Endodermal cell (in vitro differentiated cells): ENCODE measurements at regions not wholly inside any gene's neighbourhood (a gene's known extent, or its start where the extent isn't known, plus 50 kb on each side); places are given as distances from the start of the nearest gene placed in this dataset.
"Not testable (repeated sequence)": the region's sequence is repeated elsewhere in the genome, so short reads cannot be mapped to it uniquely, and the experiment has no call there.

ENCODE experiments used
- DNase-seq: peaks from one replicate; pipeline ENCODE4 v3.0.0-alpha.2; 2017
- H3K27ac ChIP-seq: 2 replicates; pipeline ENCODE4 v1.5.1; 2013; ENCODE audit warnings: mild to moderate bottlenecking, low read depth, low read length, moderate library complexity
- H3K27me3 ChIP-seq: 2 replicates; pipeline ENCODE4 v1.6.1; 2013; ENCODE audit warnings: mild to moderate bottlenecking, low read length, moderate library complexity; ENCODE audit not compliant: insufficient read depth, control insufficient read depth, poor library complexity, severe bottlenecking
- H3K36me3 ChIP-seq: 2 replicates; pipeline ENCODE4 v1.7.0; 2013; ENCODE audit warnings: mild to moderate bottlenecking, low read length, moderate library complexity; ENCODE audit not compliant: control insufficient read depth, insufficient read depth
- H3K4me1 ChIP-seq: one replicate; pipeline ENCODE4 v1.7.0; 2013; ENCODE audit warnings: low read length; ENCODE audit not compliant: control insufficient read depth, insufficient read depth
- H3K4me3 ChIP-seq: 2 replicates; pipeline ENCODE4 v1.5.1; 2013; ENCODE audit warnings: mild to moderate bottlenecking, low read length, moderate library complexity
- H3K9ac ChIP-seq: 2 replicates; pipeline ENCODE4 v1.6.1; 2013; ENCODE audit warnings: mild to moderate bottlenecking, low read length, moderate library complexity; ENCODE audit not compliant: poor library complexity, severe bottlenecking; ENCODE audit errors: extremely low read depth
- H3K9me3 ChIP-seq: 2 replicates; pipeline ENCODE4 v1.6.1; 2013; ENCODE audit warnings: mild to moderate bottlenecking, low read length, moderate library complexity; ENCODE audit not compliant: control insufficient read depth
- H3K27ac Mint-ChIP-seq: 2 replicates; pipeline ENCODE4 v1.8.0; 2020; ENCODE audit warnings: mixed read lengths
- H3K27me3 Mint-ChIP-seq: 2 replicates; pipeline ENCODE4 v1.8.0; 2021; ENCODE audit warnings: mild to moderate bottlenecking, mixed read lengths; ENCODE audit not compliant: insufficient read depth
- H3K36me3 Mint-ChIP-seq: 2 replicates; pipeline ENCODE4 v1.8.0; 2020; ENCODE audit warnings: low read depth, mixed read lengths
- H3K4me1 Mint-ChIP-seq: 2 replicates; pipeline ENCODE4 v1.8.0; 2020; ENCODE audit warnings: mixed read lengths
- H3K4me3 Mint-ChIP-seq: 2 replicates; pipeline ENCODE4 v1.8.0; 2020; ENCODE audit warnings: mild to moderate bottlenecking, moderate library complexity, mixed read lengths
- H3K9me3 Mint-ChIP-seq: 2 replicates; pipeline ENCODE4 v1.8.0; 2020; ENCODE audit warnings: mild to moderate bottlenecking, mixed read lengths
- WGBS, 2 experiments: methylation state at CpG; one replicate each; pipeline versions ENCODE4 v1.1.5 to v1.1.7; 2013; ENCODE audit warnings: missing lambda C conversion rate in 2 of 2, mixed read lengths in 1 of 2; ENCODE audit not compliant: insufficient coverage in 1 of 2, insufficient read length in 1 of 2; 5-methylcytosine and 5-hydroxymethylcytosine counted together
- TF ChIP-seq, protein P1 (sequence below): fragments of 200-600 bp; sonication (generic); conservative IDR thresholded peaks from 2 replicates; pipeline ENCODE4 v1.5.0; 2021; ENCODE audit warnings: antibody characterized with exemption, mild to moderate bottlenecking

DNA sequence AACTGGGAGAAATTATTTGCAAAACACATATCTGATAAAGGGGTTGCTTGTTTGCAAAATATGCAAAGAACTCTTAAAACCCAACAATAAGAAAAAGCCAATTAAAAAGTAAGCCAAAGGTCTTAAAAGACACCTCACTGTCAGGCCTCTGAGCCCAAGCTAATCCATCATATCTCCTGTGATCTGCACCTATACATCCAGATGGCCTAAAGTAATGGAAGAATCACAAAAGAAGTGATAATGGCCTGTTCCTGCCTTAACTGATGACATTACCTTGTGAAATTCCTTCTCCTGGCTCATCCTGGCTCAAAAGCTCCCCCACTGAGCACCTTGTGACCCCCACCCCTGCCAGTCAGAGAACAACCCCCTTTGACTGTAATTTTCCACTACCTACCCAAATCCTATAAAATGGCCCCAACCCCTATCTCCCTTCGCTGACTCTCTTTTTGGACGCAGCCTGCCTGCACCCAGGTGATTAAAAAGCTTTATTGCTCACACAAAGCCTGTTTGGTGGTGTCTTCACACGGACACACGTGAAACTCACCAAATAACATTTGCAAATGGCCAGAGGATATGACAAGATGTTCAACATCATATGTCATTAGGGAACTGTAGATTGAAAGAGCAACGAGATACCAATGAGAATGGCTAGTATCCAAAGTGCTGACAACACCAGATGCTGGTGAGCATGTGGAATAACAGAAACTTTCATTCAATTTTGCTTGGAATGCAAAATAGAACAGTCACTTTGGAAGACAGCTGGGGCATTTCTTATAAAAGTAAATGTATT, 565.0 kb upstream of the ADGRB3 start:
- no peaks in the 10 kb centered on the region for H3K36me3 ChIP-seq
- Mint-ChIP-seq H3K27me3 (no peaks in the 10 kb centered on the region), H3K27ac (peak overlapping the region; percentile 95), H3K4me1 (peaks cover 53% of the 10 kb centered on the region), H3K4me3 (peak overlapping the region; percentile 1), H3K9me3 (no peaks in the 10 kb centered on the region), H3K36me3 (no peaks in the 10 kb centered on the region)
- TF ChIP-seq, protein P1, sequence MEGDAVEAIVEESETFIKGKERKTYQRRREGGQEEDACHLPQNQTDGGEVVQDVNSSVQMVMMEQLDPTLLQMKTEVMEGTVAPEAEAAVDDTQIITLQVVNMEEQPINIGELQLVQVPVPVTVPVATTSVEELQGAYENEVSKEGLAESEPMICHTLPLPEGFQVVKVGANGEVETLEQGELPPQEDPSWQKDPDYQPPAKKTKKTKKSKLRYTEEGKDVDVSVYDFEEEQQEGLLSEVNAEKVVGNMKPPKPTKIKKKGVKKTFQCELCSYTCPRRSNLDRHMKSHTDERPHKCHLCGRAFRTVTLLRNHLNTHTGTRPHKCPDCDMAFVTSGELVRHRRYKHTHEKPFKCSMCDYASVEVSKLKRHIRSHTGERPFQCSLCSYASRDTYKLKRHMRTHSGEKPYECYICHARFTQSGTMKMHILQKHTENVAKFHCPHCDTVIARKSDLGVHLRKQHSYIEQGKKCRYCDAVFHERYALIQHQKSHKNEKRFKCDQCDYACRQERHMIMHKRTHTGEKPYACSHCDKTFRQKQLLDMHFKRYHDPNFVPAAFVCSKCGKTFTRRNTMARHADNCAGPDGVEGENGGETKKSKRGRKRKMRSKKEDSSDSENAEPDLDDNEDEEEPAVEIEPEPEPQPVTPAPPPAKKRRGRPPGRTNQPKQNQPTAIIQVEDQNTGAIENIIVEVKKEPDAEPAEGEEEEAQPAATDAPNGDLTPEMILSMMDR = no peak
- peak; percentile 74 for DNase-seq
- no peak overlapping the region for H3K27ac ChIP-seq
- H3K4me3 ChIP-seq = no peak overlapping the region
- H3K4me1 ChIP-seq = peaks cover 6% of the 10 kb centered on the region
- H3K27me3 ChIP-seq = no peaks in the 10 kb centered on the region
- H3K9ac ChIP-seq = no peak overlapping the region
- 17 to 50% methylated on average over 1 to 5 of the region's 5 CpGs for WGBS, 2 experiments
- H3K9me3 ChIP-seq = no peaks in the 10 kb centered on the region

DNA sequence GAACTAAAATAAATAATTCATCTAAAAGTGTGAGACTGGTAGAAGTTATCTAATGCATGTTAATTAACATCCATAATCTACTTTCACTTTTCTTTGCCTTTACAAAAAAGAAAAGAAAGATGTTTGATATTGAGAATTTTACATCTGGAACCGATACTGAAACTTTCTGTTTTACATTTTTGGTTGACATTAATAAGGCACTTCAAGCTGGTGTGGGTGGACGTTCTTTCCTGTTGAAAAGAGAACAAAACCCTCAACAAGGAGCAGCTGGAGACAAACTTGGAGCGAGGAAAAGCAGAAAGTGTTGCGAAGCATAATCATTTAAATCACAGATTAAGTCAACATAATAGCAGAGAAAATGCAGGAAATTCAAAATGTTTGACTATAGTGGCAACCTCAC, 575.2 kb upstream of the ADGRB3 start:
- H3K27ac ChIP-seq = no peak overlapping the region

DNA sequence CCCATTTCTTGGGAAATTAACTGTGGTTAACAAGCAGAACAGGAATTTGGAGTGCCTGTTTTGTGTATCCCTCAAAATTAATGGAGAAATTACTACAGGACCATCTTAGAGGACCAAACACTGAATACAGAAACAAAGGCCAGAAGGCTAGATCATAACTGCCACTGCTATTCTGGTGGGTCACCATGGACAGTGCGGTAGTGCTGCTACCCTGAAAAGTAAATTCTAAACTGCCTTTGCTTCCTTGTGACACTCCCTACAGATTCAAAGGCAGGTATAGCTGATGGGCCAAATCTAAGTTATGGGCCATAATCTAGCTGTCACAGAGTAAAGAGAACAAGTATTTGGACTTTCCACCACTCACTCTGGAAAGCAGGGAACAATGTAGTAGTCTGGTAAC, 575.8 kb upstream of the ADGRB3 start:
- H3K27me3 ChIP-seq = no peaks in the 10 kb centered on the region
- H3K9ac ChIP-seq = no peak overlapping the region
- TF ChIP-seq, protein P1 = no peak
- H3K27ac ChIP-seq = no peak overlapping the region
- H3K4me1 Mint-ChIP-seq = peaks cover 12% of the 10 kb centered on the region
- no peaks in the 10 kb centered on the region for H3K36me3 ChIP-seq
- 90 to 94% methylated on average over 1 of the region's 1 CpG for WGBS, 2 experiments
- DNase-seq = no peak
- H3K9me3 Mint-ChIP-seq = peaks cover 24% of the 10 kb centered on the region
- H3K27ac Mint-ChIP-seq = no peak overlapping the region
- no peak overlapping the region for H3K4me3 ChIP-seq
- H3K9me3 ChIP-seq = no peaks in the 10 kb centered on the region
- H3K4me1 ChIP-seq = no peaks in the 10 kb centered on the region
- H3K36me3 Mint-ChIP-seq = peaks cover 7% of the 10 kb centered on the region
- H3K4me3 Mint-ChIP-seq = no peak overlapping the region
- no peaks in the 10 kb centered on the region for H3K27me3 Mint-ChIP-seq

More for the DNA sequence above, 575.2 kb upstream of the ADGRB3 start:
- H3K4me1 Mint-ChIP-seq = peaks cover 12% of the 10 kb centered on the region
- no peaks in the 10 kb centered on the region for H3K27me3 ChIP-seq
- TF ChIP-seq, protein P1 = no peak
- H3K36me3 ChIP-seq = no peaks in the 10 kb centered on the region
- no peak overlapping the region for H3K4me3 ChIP-seq
- H3K36me3 Mint-ChIP-seq = peaks cover 7% of the 10 kb centered on the region
- no peaks in the 10 kb centered on the region for H3K4me1 ChIP-seq
- 65 to 80% methylated on average over 2 to 4 of the region's 4 CpGs for WGBS, 2 experiments
- H3K9me3 ChIP-seq = no peaks in the 10 kb centered on the region
- DNase-seq = no peak
- no peak overlapping the region for H3K9ac ChIP-seq
- peaks cover 24% of the 10 kb centered on the region for H3K9me3 Mint-ChIP-seq
- H3K4me3 Mint-ChIP-seq = no peak overlapping the region
- no peaks in the 10 kb centered on the region for H3K27me3 Mint-ChIP-seq
- H3K27ac Mint-ChIP-seq = no peak overlapping the region

DNA sequence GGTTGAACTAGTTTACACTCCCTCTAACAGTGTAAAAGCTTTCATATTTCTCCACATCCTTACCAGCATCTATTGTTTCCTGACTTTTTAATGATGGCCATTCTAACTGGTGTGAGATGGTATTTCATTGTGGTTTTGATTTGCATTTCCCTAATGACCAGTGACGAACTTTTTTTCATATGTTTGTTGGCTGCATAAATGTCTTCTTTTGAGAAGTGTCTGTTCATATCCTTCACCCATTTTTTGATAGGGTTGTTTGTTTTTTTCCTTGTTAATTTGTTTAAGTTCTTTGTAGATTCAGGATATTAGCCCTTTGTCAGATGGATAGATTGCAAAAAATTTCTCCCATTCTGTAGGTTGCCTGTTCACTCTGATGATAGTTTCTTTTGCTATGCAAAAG, 578.5 kb upstream of the ADGRB3 start:
- H3K27ac Mint-ChIP-seq, H3K36me3 Mint-ChIP-seq, H3K4me3 ChIP-seq, DNase-seq, H3K4me3 Mint-ChIP-seq, H3K36me3 ChIP-seq, H3K9me3 ChIP-seq, H3K27me3 Mint-ChIP-seq, H3K27me3 ChIP-seq, H3K9ac ChIP-seq, H3K27ac ChIP-seq, H3K4me1 ChIP-seq: not testable (repeated sequence)
- H3K4me1 Mint-ChIP-seq = peaks cover 10% of the 10 kb centered on the region
- WGBS, 2 experiments = 100% methylated on average over 1 of the region's 1 CpG; no CpG with 5 or more reads in 1 of the 2 experiments
- H3K9me3 Mint-ChIP-seq = peaks cover 16% of the 10 kb centered on the region
